Ishikawa (cell line): ENCODE measurements at regions not wholly inside any gene's neighbourhood (a gene's known extent, or its start where the extent isn't known, plus 50 kb on each side); places are given as distances from the start of the nearest gene placed in this dataset.

ENCODE experiments used
- RAD21 ChIP-seq: IDR thresholded peaks from 2 replicates; pipeline ENCODE4 v1.6.1; 2012; ENCODE audit warnings: low read depth
- REST ChIP-seq: IDR thresholded peaks from 2 replicates; pipeline ENCODE4 v1.6.1; 2012; ENCODE audit warnings: low read depth, mild to moderate bottlenecking
- TCF12 ChIP-seq: IDR thresholded peaks from 2 replicates; pipeline ENCODE4 v1.6.1; 2012; ENCODE audit warnings: low read depth

DNA sequence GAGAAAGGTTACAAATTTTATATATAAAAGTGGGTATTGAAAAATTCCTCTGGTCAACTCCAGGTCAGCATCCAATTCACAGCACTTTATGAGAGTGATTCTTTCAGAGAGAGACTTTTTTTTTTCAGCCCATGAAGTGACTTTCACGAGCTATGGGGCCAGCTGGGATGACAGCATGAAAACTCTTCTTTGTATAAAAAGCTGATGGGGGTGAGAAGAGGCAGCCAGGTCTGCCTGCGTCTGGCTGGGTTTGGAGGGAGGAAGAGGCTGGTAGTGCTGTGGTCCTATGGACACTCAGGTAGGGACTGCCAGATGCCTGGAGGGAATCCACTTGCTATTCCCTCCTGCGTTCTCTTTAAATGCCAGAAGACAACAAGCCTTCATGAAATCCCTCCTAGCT is 250.6 kb downstream of the UTP18 start:
- no peak for TF ChIP-seq REST
- no peak for TF ChIP-seq RAD21
- TF ChIP-seq TCF12, result no peak
